SK-N-SH treated with all-trans-retinoic acid at 6 μM for 48 hours (cell line): ENCODE measurements at regions not wholly inside any gene's neighbourhood (a gene's known extent, or its start where the extent isn't known, plus 50 kb on each side); places are given as distances from the start of the nearest gene placed in this dataset.

Experiments used
- CSDC2 ChIP-seq: fragments of 250-450 bp; sonication (Bioruptor Pico); IDR thresholded peaks from 2 replicates; pipeline ENCODE4 v1.5.0; 2020; ENCODE audit warnings: mild to moderate bottlenecking, moderate library complexity
- RARB ChIP-seq: fragments of 250-450 bp; sonication (Bioruptor Pico); IDR thresholded peaks from 2 replicates; pipeline ENCODE4 v1.8.0; 2021; ENCODE audit warnings: mild to moderate bottlenecking, moderate library complexity
- ZNF70 ChIP-seq: fragments of 450-650 bp; formaldehyde crosslinking; IDR thresholded peaks from 2 replicates; pipeline ENCODE4 v1.5.0; 2020; ENCODE audit warnings: mild to moderate bottlenecking, moderate library complexity

- TF ChIP-seq RARB (CRISPR knock-in tag) (no peak), ZNF70 (CRISPR knock-in tag) (no peak), CSDC2 (no peak)
Measured at GRCh38 chr12:30482650-30483049, 213.0 kb downstream of the IPO8 start.
